H1 (cell line): ENCODE measurements at regions not wholly inside any gene's neighbourhood (a gene's known extent, or its start where the extent isn't known, plus 50 kb on each side); places are given as distances from the start of the nearest gene placed in this dataset.

ENCODE experiments used
- BRCA1 ChIP-seq: IDR thresholded peaks from 2 replicates; pipeline ENCODE4 v1.6.1; 2012; ENCODE audit warnings: low read depth, low read length, improper control_type of control experiment
- CHD7 ChIP-seq: fragments of 300-600 bp; sonication (generic); IDR thresholded peaks from 2 replicates; pipeline ENCODE4 v1.7.1; 2012; ENCODE audit warnings: low read length, moderate library complexity, mild to moderate bottlenecking, inconsistent platforms; ENCODE audit not compliant: insufficient replicate concordance
- E2F6 ChIP-seq: IDR thresholded peaks from 2 replicates; pipeline ENCODE4 v1.6.1; 2012; ENCODE audit warnings: inconsistent platforms
- EGR1 ChIP-seq: IDR thresholded peaks from 2 replicates; pipeline ENCODE4 v1.6.1; 2011; ENCODE audit warnings: low read depth, low read length, borderline replicate concordance
- KDM4A ChIP-seq: IDR thresholded peaks from one replicate; pipeline ENCODE4 v1.7.1; 2012; ENCODE audit warnings: low read depth, mild to moderate bottlenecking, moderate library complexity, low read length, inconsistent platforms; ENCODE audit not compliant: severe bottlenecking
- POLR2AphosphoS5 ChIP-seq: IDR thresholded peaks from 2 replicates; pipeline ENCODE4 v1.6.1; 2011; ENCODE audit warnings: low read depth, low read length
- SIRT6 ChIP-seq: IDR thresholded peaks from one replicate; pipeline ENCODE4 v1.7.1; 2012; ENCODE audit warnings: low read length, inconsistent platforms
- SP1 ChIP-seq: IDR thresholded peaks from 2 replicates; pipeline ENCODE4 v1.6.1; 2011; ENCODE audit warnings: low read depth, low read length
- SP4 ChIP-seq: IDR thresholded peaks from 2 replicates; pipeline ENCODE4 v1.6.1; 2012; ENCODE audit warnings: low read length, inconsistent platforms
- USF2 ChIP-seq: IDR thresholded peaks from 2 replicates; pipeline ENCODE4 v1.6.1; 2011; ENCODE audit warnings: low read length, improper control_type of control experiment
- ZNF274 ChIP-seq: IDR thresholded peaks from 2 replicates; pipeline ENCODE4 v1.7.0; 2012; ENCODE audit warnings: low read length, borderline replicate concordance; ENCODE audit errors: extremely low read depth

- TF ChIP-seq CHD7 (no peak), SP1 (no peak), POLR2AphosphoS5 (no peak), USF2 (no peak), ZNF274 (no peak), KDM4A (no peak), SP4 (no peak), SIRT6 (no peak), BRCA1 (no peak), EGR1 (no peak), E2F6 (no peak)
Observed at GRCh38 chr5:42021923-42022322, 96.8 kb downstream of the FBXO4 start (continued).
